Medulla oblongata (tissue), 1 donor: ENCODE measurements at regions not wholly inside any gene's neighbourhood (a gene's known extent, or its start where the extent isn't known, plus 50 kb on each side); places are given as distances from the start of the nearest gene placed in this dataset.
"Not testable (repeated sequence)": the region's sequence is repeated elsewhere in the genome, so short reads cannot be mapped to it uniquely, and the experiment has no call there.

Experiments used
- DNase-seq: peaks from one replicate; pipeline ENCODE4 v3.0.0-alpha.2; 2015; ENCODE audit errors: extremely low spot score

DNA sequence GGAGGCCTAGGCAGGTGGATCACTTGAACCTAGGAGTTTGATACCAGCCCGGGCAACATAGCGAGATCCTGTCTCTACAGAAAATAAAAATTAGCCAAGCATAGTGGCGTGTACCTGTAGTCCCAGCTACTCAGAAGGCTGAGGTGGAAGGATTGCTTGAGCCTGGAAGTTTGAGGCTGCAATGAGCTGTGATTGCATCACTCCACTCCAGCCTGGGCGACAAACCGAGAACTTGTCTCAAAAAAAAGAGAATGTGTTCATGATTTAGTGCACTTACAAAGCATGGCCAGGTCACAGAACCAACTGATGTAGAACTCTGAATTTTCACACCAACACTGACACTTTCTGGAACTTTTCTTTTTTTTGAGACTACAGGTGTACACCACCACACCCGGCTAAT, 182.7 kb downstream of the ZFP64 start:
- DNase-seq, result no peak

DNA sequence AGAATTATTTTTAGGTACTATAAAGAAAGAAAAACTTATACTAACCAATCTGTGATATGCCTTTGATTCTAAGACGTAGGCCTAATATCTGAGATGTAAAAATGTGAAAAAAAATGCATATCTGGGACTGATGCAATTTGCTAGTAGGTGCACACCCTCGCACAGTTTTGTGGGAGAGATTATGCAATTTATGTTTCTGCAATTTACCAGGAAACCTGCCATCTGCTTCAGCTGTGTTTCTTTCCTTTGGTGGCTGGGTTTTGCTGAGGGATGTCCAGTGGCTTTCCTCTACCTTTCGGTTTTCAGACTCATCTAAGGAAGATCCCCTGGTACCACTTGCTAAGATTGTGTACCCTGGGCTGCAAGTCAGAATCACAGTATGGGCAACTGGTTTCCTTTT, 186.9 kb downstream of the ZFP64 start:
- DNase-seq, result no peak

DNA sequence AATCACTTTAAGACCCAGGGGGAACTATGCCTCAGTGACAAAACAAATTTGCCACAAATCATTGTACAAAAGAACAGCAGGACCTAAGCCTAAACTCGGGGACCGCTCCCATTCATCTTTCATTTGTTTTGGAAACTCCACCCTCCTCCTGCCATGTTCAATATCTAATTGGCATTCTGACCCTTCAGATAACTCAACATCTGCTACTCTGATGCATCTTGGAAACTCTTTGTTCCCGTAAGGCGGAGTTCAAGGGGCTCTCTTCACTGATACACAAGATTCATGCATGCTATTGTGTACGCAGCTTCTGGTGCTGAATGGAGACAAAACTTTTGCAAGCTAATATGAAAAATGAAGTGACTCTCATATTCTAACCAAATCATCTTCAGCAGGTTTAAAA, 187.6 kb downstream of the ZFP64 start:
- no peak for DNase-seq

DNA sequence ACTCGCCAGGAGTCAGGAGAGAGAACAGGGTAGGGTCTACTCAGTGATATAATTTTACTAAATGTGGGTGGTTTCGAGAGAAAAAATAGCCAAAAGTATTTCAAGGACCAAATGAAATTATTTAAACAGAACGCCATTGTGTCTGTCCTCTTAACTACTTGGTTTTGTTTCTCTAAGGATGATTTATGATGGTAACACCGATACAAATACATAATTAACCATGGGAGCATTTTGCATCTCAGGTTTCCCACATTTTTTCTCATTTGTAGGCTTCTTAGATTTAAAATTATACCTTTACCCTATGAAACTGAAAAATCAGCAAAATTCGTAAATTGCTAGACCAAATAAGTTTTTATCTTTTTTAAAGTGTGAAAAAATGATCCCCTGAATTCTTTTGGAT, 188.2 kb downstream of the ZFP64 start:
- no peak for DNase-seq

- no peak for DNase-seq
Observed at GRCh38 chr20:52001999-52002666, 189.4 kb downstream of the ZFP64 start.

DNA sequence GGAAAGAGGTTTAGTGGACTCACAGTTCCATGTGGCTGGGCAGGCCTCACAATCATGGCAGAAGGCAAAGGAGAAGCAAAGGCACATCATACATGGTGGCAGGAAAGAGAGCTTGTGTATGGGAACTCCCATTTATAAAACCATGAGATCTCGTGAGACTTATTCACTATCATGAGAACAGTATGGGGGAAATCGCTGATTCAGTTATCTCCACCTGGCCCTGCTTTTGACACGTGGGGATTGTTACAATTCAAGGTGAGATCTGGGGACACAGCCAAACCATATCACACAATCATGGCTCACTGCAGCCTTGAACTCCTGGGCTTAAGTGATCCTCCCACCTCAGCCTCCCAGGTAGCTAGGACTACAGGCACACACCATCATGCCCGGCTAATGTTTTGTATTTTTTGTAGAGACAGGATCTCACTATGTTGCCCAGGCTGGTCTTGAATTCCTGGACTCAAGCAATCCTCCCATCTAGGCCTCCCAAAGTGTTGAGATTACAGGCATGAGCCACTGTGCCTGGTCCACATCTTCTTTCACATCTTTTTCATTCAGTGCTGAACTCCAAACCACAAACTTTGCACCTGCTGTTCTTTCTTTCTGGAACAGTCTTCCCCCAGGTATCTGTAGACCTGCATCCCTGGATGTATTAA, 194.2 kb downstream of the ZFP64 start:
- DNase-seq, result not testable (repeated sequence)

DNA sequence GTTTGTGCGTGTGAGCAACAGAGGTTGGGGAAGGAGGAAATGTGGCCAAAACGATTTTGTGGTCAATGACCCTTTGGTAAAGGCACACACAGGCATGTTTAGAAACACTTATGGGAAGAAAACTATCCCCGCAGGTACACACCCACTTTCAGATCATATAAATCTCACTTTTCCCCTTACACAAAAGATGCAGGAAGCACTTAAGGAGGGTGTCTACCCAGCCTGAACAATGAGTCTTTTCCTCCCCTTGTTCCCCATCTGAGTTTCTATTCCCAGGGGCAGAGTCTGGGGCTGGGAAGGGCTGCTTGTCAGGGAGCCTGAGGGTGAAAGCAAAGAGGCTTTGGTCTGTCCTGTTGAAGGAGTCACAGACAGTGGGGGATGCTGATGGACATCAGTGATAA, 193.2 kb upstream of the SALL4 start:
- no peak for DNase-seq

- DNase-seq, result no peak
Observed at GRCh38 chr20:51994751-51995417, 192.6 kb upstream of the SALL4 start.

DNA sequence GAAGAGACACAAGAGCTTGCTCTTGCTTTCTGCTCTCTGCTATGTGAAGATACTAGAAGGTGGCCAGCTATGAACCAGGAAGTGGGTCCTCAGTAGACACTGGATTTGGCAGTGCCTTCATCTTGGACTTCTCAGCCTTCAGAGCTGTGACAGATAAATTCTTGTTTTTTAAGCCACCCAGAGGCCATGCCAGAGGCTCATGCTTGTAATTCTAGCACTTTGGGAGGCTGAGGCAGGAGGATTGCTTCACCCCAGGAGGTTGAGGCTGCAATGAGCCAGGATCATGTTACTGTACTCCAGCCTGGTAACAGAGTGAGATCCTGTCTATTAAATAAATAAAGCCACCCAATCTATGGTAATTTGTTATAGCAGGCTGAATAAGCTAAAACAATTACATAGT, 185.5 kb upstream of the SALL4 start:
- no peak for DNase-seq

GRCh38 chr20:51985013-51985415, 182.7 kb upstream of the SALL4 start:
- peak; percentile 5 for DNase-seq

- DNase-seq, result no peak
Observed at GRCh38 chr20:51980277-51980676, 178.0 kb upstream of the SALL4 start.

DNA sequence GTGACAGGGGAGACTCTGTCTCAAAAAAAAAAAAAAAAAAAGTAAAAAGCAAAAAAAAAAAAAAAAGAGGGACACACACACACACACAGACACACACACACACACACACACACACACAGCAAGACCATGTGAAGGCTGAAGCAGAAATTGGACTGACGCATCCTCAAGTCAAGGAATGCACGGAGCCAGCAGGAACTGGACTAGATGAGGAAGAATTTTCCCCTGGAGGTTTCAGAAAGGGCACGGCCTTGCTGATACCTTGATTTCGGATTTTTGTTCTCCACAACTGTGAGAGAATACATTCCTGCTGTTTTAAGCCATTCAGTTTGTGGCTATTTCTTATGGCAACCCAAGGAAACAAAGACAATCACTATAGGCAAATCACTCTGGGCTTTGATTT, 176.9 kb upstream of the SALL4 start:
- DNase-seq, result no peak

DNA sequence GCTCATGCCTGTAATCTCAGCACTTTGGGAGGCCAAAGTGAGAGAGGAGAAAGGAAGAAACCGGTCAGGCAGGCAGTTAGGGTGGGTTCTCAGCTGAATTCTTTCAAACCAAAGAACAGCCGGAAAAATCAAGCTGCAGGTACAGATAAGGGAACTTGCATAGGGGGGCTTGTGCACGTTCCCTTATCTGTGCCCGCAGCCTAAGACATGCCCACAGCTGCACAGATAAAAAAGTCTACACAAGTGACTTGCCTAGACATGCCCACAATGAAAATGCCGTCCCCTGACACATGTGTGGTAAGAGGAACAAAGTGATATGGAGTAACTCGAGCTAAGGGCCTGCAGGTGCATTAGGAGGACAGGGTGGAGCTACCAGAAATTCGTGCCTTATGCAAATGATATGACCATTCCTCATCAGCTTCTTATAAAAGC, 175.8 kb upstream of the SALL4 start:
- DNase-seq, result no peak

DNA sequence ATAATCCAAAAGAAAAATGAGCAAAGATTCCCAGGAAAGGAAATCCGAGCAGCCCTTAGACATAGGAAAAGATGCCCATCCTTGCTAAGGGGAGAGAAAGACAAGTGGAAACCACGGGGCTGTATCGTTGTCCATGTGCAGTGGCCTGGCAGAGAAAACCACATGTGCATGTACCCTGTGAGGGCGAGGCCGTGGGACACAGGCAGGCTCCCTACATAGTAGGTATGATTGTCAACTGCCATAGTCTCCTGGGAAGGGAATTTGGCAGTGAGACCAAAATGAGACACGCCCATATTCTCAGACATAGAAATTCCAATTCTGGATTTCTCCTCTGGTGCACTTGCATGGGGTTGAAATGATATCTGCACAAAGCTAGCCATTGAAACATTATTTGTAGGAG, 169.7 kb upstream of the SALL4 start:
- no peak for DNase-seq

DNA sequence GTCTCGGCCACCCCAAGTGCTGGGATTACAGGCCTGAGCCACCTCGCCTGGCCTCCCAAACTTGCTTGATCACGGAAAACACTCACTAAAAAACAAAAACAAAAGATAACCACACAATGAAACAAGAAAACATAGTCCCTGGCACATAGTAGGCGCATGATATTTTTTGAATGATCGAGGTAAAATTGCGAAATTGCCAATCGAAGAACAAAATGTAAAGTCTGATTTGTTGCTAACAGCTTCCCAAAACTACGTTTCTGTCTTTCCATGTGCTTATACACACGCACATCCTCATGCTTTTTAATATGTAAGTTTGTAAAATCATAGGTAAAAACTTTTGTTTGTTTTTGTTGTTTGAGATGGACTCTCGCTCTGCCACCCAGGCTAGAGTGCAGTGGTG, 168.5 kb upstream of the SALL4 start:
- DNase-seq, result no peak

GRCh38 chr20:51969191-51969590, 166.9 kb upstream of the SALL4 start:
- no peak for DNase-seq

DNA sequence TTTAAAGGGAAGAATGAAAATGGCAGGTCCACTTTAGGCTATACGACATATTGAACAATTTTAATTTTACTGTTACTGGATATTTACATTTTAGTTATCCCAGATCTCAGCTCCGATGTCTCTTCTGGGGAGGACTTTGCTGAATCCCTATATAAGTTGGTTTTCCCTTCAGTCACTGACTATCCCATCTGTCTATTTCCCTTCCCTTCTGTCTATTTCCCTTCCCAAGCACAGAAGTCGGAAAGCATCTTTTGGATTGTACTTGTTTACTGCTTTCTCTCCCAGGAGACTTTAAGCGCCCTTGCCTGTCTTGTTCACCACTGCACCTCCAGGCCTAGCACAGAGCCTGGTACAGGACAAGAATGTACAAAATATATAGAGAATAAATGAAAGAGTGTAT, 165.8 kb upstream of the SALL4 start:
- no peak for DNase-seq

- DNase-seq, result peak; percentile 74
Observed at GRCh38 chr20:51966296-51966971, 164.1 kb upstream of the SALL4 start.

- no peak for DNase-seq
Observed at GRCh38 chr20:51961964-51962761, 159.8 kb upstream of the SALL4 start.

GRCh38 chr20:51960047-51960675, 157.8 kb upstream of the SALL4 start:
- no peak for DNase-seq

DNA sequence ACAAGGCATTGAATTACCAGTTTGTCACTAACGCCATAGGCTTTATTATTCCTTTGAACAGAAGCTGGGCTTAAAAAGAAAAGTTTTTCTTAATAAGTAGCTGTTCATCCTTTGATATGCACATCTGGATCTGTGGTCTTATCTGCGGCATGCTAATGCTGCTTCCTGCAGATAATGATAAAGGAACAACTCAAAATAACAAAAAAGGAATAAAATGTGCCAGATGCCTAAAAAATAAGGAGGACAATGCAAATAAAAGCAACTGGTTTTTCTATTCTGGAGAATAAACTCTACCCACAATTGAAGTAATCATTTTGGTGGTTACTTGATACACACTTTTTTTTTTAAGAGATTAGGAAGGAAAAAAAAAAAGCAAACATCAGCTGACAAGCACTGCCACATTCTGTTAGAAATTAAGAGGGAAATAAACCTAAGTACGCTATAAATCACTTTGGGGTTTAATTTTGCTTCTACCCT, 156.8 kb upstream of the SALL4 start:
- no peak for DNase-seq
